H1 (cell line): ENCODE measurements at regions not wholly inside any gene's neighbourhood (a gene's known extent, or its start where the extent isn't known, plus 50 kb on each side); places are given as distances from the start of the nearest gene placed in this dataset.

Experiments
- CTCF ChIA-PET: fragments of 300-600 bp; sonication (Branson Sonifier 250); formaldehyde crosslinking; loops from one replicate; lab custom pipeline; 2021; ENCODE audit not compliant: partially characterized antibody; lab: Charles Lee
- POLR2A ChIA-PET: fragments of 300-600 bp; sonication (Branson Sonifier 250); formaldehyde crosslinking; loops from one replicate; lab custom pipeline; 2021; ENCODE audit warnings: inconsistent platforms; ENCODE audit not compliant: partially characterized antibody; lab: Charles Lee
- DNase-seq, 2 experiments: peaks; one replicate each; pipeline versions ENCODE4 v3.0.0 to v3.0.0-alpha.2; 2010 to 2022; ENCODE audit warnings: low spot score in 2 of 2, low read depth in 1 of 2, mixed read lengths in 1 of 2
- FAIRE-seq: peaks from 2 replicates; lab custom pipeline; 2011; peaks lifted over from hg19 to GRCh38; lab: Jason Lieb, UNC
- H2AFZ ChIP-seq: 2 replicates; pipeline ENCODE4 v1.8.1; 2012; ENCODE audit warnings: low read length, inconsistent platforms
- H2AK5ac ChIP-seq: 2 replicates; pipeline ENCODE4 v1.6.1; 2013; ENCODE audit warnings: low read depth, low read length
- H2BK120ac ChIP-seq: replicated peaks from 2 replicates; pipeline ENCODE3; 2013; ENCODE audit warnings: low read depth, low read length, inconsistent platforms
- H2BK12ac ChIP-seq: 2 replicates; pipeline ENCODE4 v1.6.1; 2013; ENCODE audit warnings: low read depth, low read length
- H2BK15ac ChIP-seq: 2 replicates; pipeline ENCODE4 v1.6.1; 2013; ENCODE audit warnings: low read length
- H2BK20ac ChIP-seq: 2 replicates; pipeline ENCODE4 v1.6.1; 2013; ENCODE audit warnings: low read length
- H2BK5ac ChIP-seq: 2 replicates; pipeline ENCODE4 v1.6.1; 2013; ENCODE audit warnings: low read depth, low read length
- H3K14ac ChIP-seq: 2 replicates; pipeline ENCODE4 v1.6.1; 2013; ENCODE audit warnings: inconsistent platforms; ENCODE audit not compliant: insufficient read length
- H3K18ac ChIP-seq: 2 replicates; pipeline ENCODE4 v1.6.1; 2013; ENCODE audit warnings: low read length; ENCODE audit errors: extremely low read depth
- H3K23ac ChIP-seq: 2 replicates; pipeline ENCODE4 v1.6.1; 2013; ENCODE audit warnings: inconsistent platforms; ENCODE audit not compliant: insufficient read length
- H3K23me2 ChIP-seq: 2 replicates; pipeline ENCODE4 v1.6.1; 2013; ENCODE audit warnings: low read depth, low read length
- H3K27ac ChIP-seq: 2 replicates; pipeline ENCODE4 v1.6.1; 2011; ENCODE audit warnings: low read depth, low read length, inconsistent platforms
- H3K27me3 ChIP-seq, 4 experiments: replicated peaks in 1 of 4; 1 replicate in 1 of 4; 2 replicates in 3 of 4; pipeline versions ENCODE4 v1.6.1 to v1.8.1; 2011 to 2013; ENCODE audit warnings: low read length in 3 of 4, mild to moderate bottlenecking in 3 of 4, inconsistent platforms in 2 of 4, mixed read lengths in 2 of 4, moderate library complexity in 1 of 4; ENCODE audit not compliant: control insufficient read depth in 3 of 4, insufficient read depth in 3 of 4; ENCODE audit errors: extremely low read depth in 1 of 4
- H3K36me3 ChIP-seq, 4 experiments: 2 replicates each; pipeline versions ENCODE4 v1.6.1 to v1.8.1; 2011 to 2013; ENCODE audit warnings: mild to moderate bottlenecking in 4 of 4, low read length in 3 of 4, moderate library complexity in 2 of 4, control low read depth in 1 of 4, inconsistent platforms in 1 of 4; ENCODE audit not compliant: insufficient read depth in 4 of 4, control insufficient read depth in 2 of 4
- H3K4ac ChIP-seq: replicated peaks from 2 replicates; pipeline ENCODE3; 2013; ENCODE audit warnings: low read length, low read depth, mixed read lengths, inconsistent platforms; ENCODE audit not compliant: insufficient read length
- H3K4me1 ChIP-seq, 4 experiments: replicated peaks in 1 of 4; 1 replicate in 1 of 4; 2 replicates in 3 of 4; pipeline versions ENCODE4 v1.6.1 to v1.8.1; 2011 to 2013; ENCODE audit warnings: low read length in 3 of 4, inconsistent platforms in 2 of 4, mixed read lengths in 1 of 4; ENCODE audit not compliant: insufficient read depth in 4 of 4, control insufficient read depth in 3 of 4
- H3K4me2 ChIP-seq, 2 experiments: 2 replicates each; pipeline versions ENCODE4 v1.6.1 to v1.8.1; 2011 to 2013; ENCODE audit warnings: low read depth in 2 of 2, low read length in 2 of 2, control low read depth in 1 of 2, inconsistent platforms in 1 of 2, mild to moderate bottlenecking in 1 of 2; ENCODE audit not compliant: insufficient read depth in 1 of 2
- H3K4me3 ChIP-seq, 4 experiments: fragments of 200-600, 300-600 bp in 1 of 4; sonication (generic), shearing (Covaris generic), sonication (Bioruptor Twin) in 1 of 4; 2 replicates each; pipeline versions ENCODE4 v1.5.1 to v1.8.1; 2011 to 2016; ENCODE audit warnings: low read length in 4 of 4, low read depth in 3 of 4, control low read depth in 2 of 4, inconsistent platforms in 2 of 4, mild to moderate bottlenecking in 2 of 4, mixed read lengths in 1 of 4, moderate library complexity in 1 of 4; ENCODE audit not compliant: insufficient read depth in 2 of 4; ENCODE audit errors: extremely low read depth in 1 of 4
- H3K56ac ChIP-seq: replicated peaks from 2 replicates; pipeline ENCODE3; 2013; ENCODE audit warnings: low read depth, mild to moderate bottlenecking, mixed read lengths, low read length, inconsistent platforms; ENCODE audit not compliant: insufficient read length
- H3K79me1 ChIP-seq: 2 replicates; pipeline ENCODE4 v1.6.1; 2013; ENCODE audit warnings: low read depth, low read length, control low read depth
- H3K79me2 ChIP-seq, 2 experiments: 2 replicates each; pipeline versions ENCODE4 v1.6.1 to v1.8.1; 2012 to 2013; ENCODE audit warnings: low read length in 2 of 2, mild to moderate bottlenecking in 2 of 2, inconsistent platforms in 1 of 2; ENCODE audit not compliant: insufficient read depth in 2 of 2, control insufficient read depth in 1 of 2
- H3K9ac ChIP-seq, 4 experiments: replicated peaks in 1 of 4; 1 replicate in 1 of 4; 2 replicates in 3 of 4; pipeline versions ENCODE4 v1.6.1 to v1.8.1; 2011 to 2013; ENCODE audit warnings: low read depth in 3 of 4, low read length in 3 of 4, control low read depth in 2 of 4, mild to moderate bottlenecking in 2 of 4, moderate library complexity in 2 of 4, inconsistent platforms in 1 of 4; ENCODE audit errors: extremely low read depth in 1 of 4
- H3K9me3 ChIP-seq, 2 experiments: 2 replicates each; pipeline versions ENCODE4 v1.6.1 to v1.8.1; 2012 to 2013; ENCODE audit warnings: mild to moderate bottlenecking in 2 of 2, moderate library complexity in 2 of 2, control low read depth in 1 of 2, inconsistent platforms in 1 of 2, low read depth in 1 of 2, low read length in 1 of 2, mixed read lengths in 1 of 2; ENCODE audit not compliant: insufficient read depth in 2 of 2
- H4K20me1 ChIP-seq, 2 experiments: replicated peaks in 1 of 2; 2 replicates each; pipeline versions ENCODE3 to v1.8.1; 2011 to 2013; ENCODE audit warnings: inconsistent platforms in 2 of 2, low read length in 2 of 2, mild to moderate bottlenecking in 1 of 2; ENCODE audit not compliant: insufficient read depth in 2 of 2, control insufficient read depth in 1 of 2
- H4K5ac ChIP-seq: 2 replicates; pipeline ENCODE4 v1.6.1; 2013; ENCODE audit warnings: low read length, low read depth, mixed read lengths, inconsistent platforms; ENCODE audit not compliant: insufficient read length
- H4K8ac ChIP-seq: 2 replicates; pipeline ENCODE4 v1.8.0; 2013; ENCODE audit warnings: mild to moderate bottlenecking, moderate library complexity, low read length, inconsistent platforms; ENCODE audit not compliant: insufficient read depth; ENCODE audit errors: extremely low read depth
- H4K91ac ChIP-seq: replicated peaks from 2 replicates; pipeline ENCODE3; 2013; ENCODE audit warnings: low read length, mixed read lengths, inconsistent platforms; ENCODE audit not compliant: insufficient read length
- BCL11A ChIP-seq, 2 experiments: IDR thresholded peaks; one replicate each; pipeline ENCODE4 v1.6.1; 2011; ENCODE audit warnings: low read depth in 2 of 2, low read length in 2 of 2, mild to moderate bottlenecking in 2 of 2
- CBX8 ChIP-seq: fragments of 300-800, 300-1000 bp; sonication (generic); IDR thresholded peaks from 2 replicates; pipeline ENCODE4 v1.7.1; 2016; ENCODE audit warnings: low read depth, low read length, borderline replicate concordance
- CEBPB ChIP-seq: IDR thresholded peaks from 2 replicates; pipeline ENCODE4 v1.6.1; 2012; ENCODE audit warnings: low read depth, low read length
- CHD1 ChIP-seq: IDR thresholded peaks from 2 replicates; pipeline ENCODE4 v1.6.1; 2012; ENCODE audit warnings: low read depth, low read length, improper control_type of control experiment
- GTF2F1 ChIP-seq: IDR thresholded peaks from 2 replicates; pipeline ENCODE4 v1.6.1; 2012; ENCODE audit warnings: low read depth, low read length, improper control_type of control experiment, borderline replicate concordance
- RBBP5 ChIP-seq: IDR thresholded peaks from 2 replicates; pipeline ENCODE4 v1.7.1; 2012; ENCODE audit warnings: low read depth, mild to moderate bottlenecking, inconsistent platforms, low read length, moderate library complexity, borderline replicate concordance
- RFX5 ChIP-seq: IDR thresholded peaks from 2 replicates; pipeline ENCODE4 v1.6.1; 2011; ENCODE audit warnings: low read depth, low read length, improper control_type of control experiment, borderline replicate concordance
- RNF2 ChIP-seq: fragments of 200-900, 300-1000 bp; sonication (generic); IDR thresholded peaks from 2 replicates; pipeline ENCODE4 v1.7.1; 2016; ENCODE audit warnings: borderline replicate concordance, low read depth, mild to moderate bottlenecking, antibody characterized with exemption, low read length; ENCODE audit not compliant: poor library complexity, severe bottlenecking; ENCODE audit errors: missing control alignments
- RXRA ChIP-seq: IDR thresholded peaks from 2 replicates; pipeline ENCODE4 v1.6.1; 2011; ENCODE audit warnings: low read depth, mild to moderate bottlenecking, low read length, moderate library complexity; ENCODE audit not compliant: insufficient read depth
- SIN3A ChIP-seq, 2 experiments: IDR thresholded peaks in 1 of 2; conservative IDR thresholded peaks in 1 of 2; 2 replicates each; pipeline ENCODE4 v1.6.1; 2011 to 2012; ENCODE audit warnings: low read length in 2 of 2, improper control_type of control experiment in 1 of 2, low read depth in 1 of 2, mild to moderate bottlenecking in 1 of 2
- TCF12 ChIP-seq: IDR thresholded peaks from 2 replicates; pipeline ENCODE4 v1.6.1; 2011; ENCODE audit warnings: low read depth, mild to moderate bottlenecking, low read length
- ZNF274 ChIP-seq: IDR thresholded peaks from 2 replicates; pipeline ENCODE4 v1.7.0; 2012; ENCODE audit warnings: low read length, borderline replicate concordance; ENCODE audit errors: extremely low read depth
- WGBS, 2 experiments: shearing (Covaris generic) in 1 of 2; methylation state at CpG; one replicate each; pipeline versions ENCODE4 v1.1.6 to v1.1.7; 2013 to 2015; ENCODE audit warnings: low lambda C conversion rate in 2 of 2, mixed read lengths in 2 of 2, inconsistent platforms in 1 of 2, low coverage in 1 of 2, missing lambda C conversion rate in 1 of 2; ENCODE audit not compliant: insufficient replicate concordance in 2 of 2, insufficient coverage in 1 of 2, insufficient read length in 1 of 2; ENCODE audit errors: extremely low coverage in 1 of 2, missing lambda C conversion rate in 1 of 2; 5-methylcytosine and 5-hydroxymethylcytosine counted together
- TF ChIP-seq, protein P1 (sequence below): IDR thresholded peaks from 2 replicates; pipeline ENCODE4 v1.6.1; 2012; ENCODE audit warnings: inconsistent platforms

GRCh38 chr13:64723724-64724123 is 2506.4 kb downstream of the PCDH9 start:
- POLR2A ChIA-PET, result no interaction called here
- no peak for FAIRE-seq
- TF ChIP-seq BCL11A (IDR thresholded peaks at IDR 0.05; ENCODE audit: low read depth in 2 of 2, low read length in 2 of 2) (no peak), ZNF274 (no peak), RFX5 (no peak), CEBPB (no peak), SIN3A (conservative IDR thresholded peaks at IDR 0.05 in 1 of 2, IDR thresholded peaks at IDR 0.05 in 1 of 2; ENCODE audit: low read depth in 1 of 2, low read length in 2 of 2) (no peak), RNF2 (no peak), CHD1 (no peak), CBX8 (no peak), RBBP5 (no peak), TCF12 (no peak), GTF2F1 (no peak), RXRA (no peak)
- TF ChIP-seq, protein P1, sequence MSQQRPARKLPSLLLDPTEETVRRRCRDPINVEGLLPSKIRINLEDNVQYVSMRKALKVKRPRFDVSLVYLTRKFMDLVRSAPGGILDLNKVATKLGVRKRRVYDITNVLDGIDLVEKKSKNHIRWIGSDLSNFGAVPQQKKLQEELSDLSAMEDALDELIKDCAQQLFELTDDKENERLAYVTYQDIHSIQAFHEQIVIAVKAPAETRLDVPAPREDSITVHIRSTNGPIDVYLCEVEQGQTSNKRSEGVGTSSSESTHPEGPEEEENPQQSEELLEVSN, result no peak

More at GRCh38 chr13:64723724-64724123, 2506.4 kb downstream of the PCDH9 start:
- Histone ChIP-seq H3K9me3 (no peaks in the 10 kb centered on the region), H4K91ac (no peak overlapping the region), H3K79me1 (no peaks in the 10 kb centered on the region), H3K79me2 (no peaks in the 10 kb centered on the region), H4K20me1 (no peaks in the 10 kb centered on the region), H2BK15ac (0 out of 2 replicates have a peak overlapping the region, but pooled peaks have one; percentile 12), H2BK12ac (0 out of 2 replicates have a peak overlapping the region, but pooled peaks have one; percentile 50), H3K18ac (no peak overlapping the region), H3K27ac (no peak overlapping the region), H4K5ac (no peak overlapping the region), H3K14ac (no peak overlapping the region), H3K56ac (no peak overlapping the region), H3K23me2 (no peaks in the 10 kb centered on the region), H3K27me3 (no peaks in the 10 kb centered on the region), H3K4me1 (peaks cover 0 to 5% (median 4%) of the 10 kb centered on the region in 4 experiments; a peak in 4 of 7 replicates), H3K4me3 (no peak overlapping the region), H2AFZ (peak overlapping the region; percentile 70), H2BK120ac (no peak overlapping the region), H3K23ac (no peak overlapping the region), H4K8ac (no peak overlapping the region), H3K4ac (no peak overlapping the region), H3K4me2 (peak overlapping the region; percentile 36 to 43; a peak in 2 of 4 replicates), H3K36me3 (no peaks in the 10 kb centered on the region), H2BK20ac (no peak overlapping the region), H2AK5ac (no peak overlapping the region), H2BK5ac (no peak overlapping the region), H3K9ac (no peak overlapping the region)
- peak in 1 of 2 experiments; percentile 10 for DNase-seq
- WGBS, 2 experiments, result 69% methylated on average over 2 of the region's 2 CpGs; no CpG with 5 or more reads in 1 of the 2 experiments
- CTCF ChIA-PET, result interaction anchor here (0.6 kb wide), 1 partner anchor 688 kb away, joined by 3 read pairs; no protein-coding TSS in a partner anchor
